SK-N-MC (cell line): ENCODE measurements at regions not wholly inside any gene's neighbourhood (a gene's known extent, or its start where the extent isn't known, plus 50 kb on each side); places are given as distances from the start of the nearest gene placed in this dataset.

ENCODE experiments used
- DNase-seq: peaks from one replicate; pipeline ENCODE4 v3.0.0-alpha.2; 2011; ENCODE audit warnings: low read depth, low spot score
- H3K27ac ChIP-seq: fragments of 200-600 bp; sonication (generic); 2 replicates; pipeline ENCODE4 v1.5.1; 2016; ENCODE audit warnings: mixed run types
- H3K36me3 ChIP-seq: fragments of 200-600 bp; sonication (generic); 2 replicates; pipeline ENCODE4 v1.6.1; 2017; ENCODE audit warnings: antibody characterized with exemption, low read length, mixed read lengths; ENCODE audit not compliant: insufficient read depth
- H3K4me3 ChIP-seq: fragments of 200-600 bp; sonication (generic); 2 replicates; pipeline ENCODE4 v1.5.1; 2016
- H3K9ac ChIP-seq: fragments of 200-600 bp; sonication (generic); 2 replicates; pipeline ENCODE4 v1.8.0; 2017; ENCODE audit warnings: mixed run types, mixed read lengths; ENCODE audit not compliant: insufficient read length
- H3K9me3 ChIP-seq: fragments of 200-600 bp; sonication (generic); 2 replicates; pipeline ENCODE4 v1.6.1; 2017; ENCODE audit warnings: low read depth, mild to moderate bottlenecking, antibody characterized with exemption, low read length, moderate library complexity, mixed read lengths
- EZH2 ChIP-seq: fragments of 200-600 bp; sonication (generic); IDR thresholded peaks from one replicate; pipeline ENCODE4 v1.6.1; 2017; ENCODE audit warnings: antibody characterized with exemption
- FOXP2 ChIP-seq: optimal IDR thresholded peaks from 2 replicates; pipeline ENCODE3; 2011; ENCODE audit warnings: mild to moderate bottlenecking, moderate library complexity; ENCODE audit not compliant: insufficient read depth; ENCODE audit errors: extremely low read length, control extremely low read depth
- POLR2AphosphoS5 ChIP-seq: IDR thresholded peaks from 2 replicates; pipeline ENCODE4 v1.6.1; 2012; ENCODE audit warnings: mild to moderate bottlenecking, low read depth, low read length, borderline replicate concordance

- no peak for TF ChIP-seq FOXP2
- no peak for TF ChIP-seq POLR2AphosphoS5
- no peak for TF ChIP-seq EZH2
- no peaks in the 10 kb centered on the region for H3K36me3 ChIP-seq
- no peak overlapping the region for H3K9ac ChIP-seq
- DNase-seq, result no peak
- no peaks in the 10 kb centered on the region for H3K9me3 ChIP-seq
- no peak overlapping the region for H3K27ac ChIP-seq
- no peak overlapping the region for H3K4me3 ChIP-seq
Measured at GRCh38 chr5:37940931-37941623, 101.2 kb upstream of the GDNF start.

GRCh38 chr5:37938861-37939260, 99.0 kb upstream of the GDNF start:
- H3K27ac ChIP-seq, result no peak overlapping the region
- DNase-seq, result no peak
- H3K4me3 ChIP-seq, result no peak overlapping the region
- no peaks in the 10 kb centered on the region for H3K36me3 ChIP-seq
- no peaks in the 10 kb centered on the region for H3K9me3 ChIP-seq
- no peak overlapping the region for H3K9ac ChIP-seq
- TF ChIP-seq POLR2AphosphoS5 (no peak), EZH2 (no peak), FOXP2 (no peak)

GRCh38 chr5:37938076-37938852, 98.4 kb upstream of the GDNF start:
- H3K4me3 ChIP-seq, result no peak overlapping the region
- H3K27ac ChIP-seq, result no peak overlapping the region
- no peak for DNase-seq
- no peak for TF ChIP-seq FOXP2
- no peak for TF ChIP-seq POLR2AphosphoS5
- no peak for TF ChIP-seq EZH2
- no peaks in the 10 kb centered on the region for H3K36me3 ChIP-seq
- H3K9ac ChIP-seq, result no peak overlapping the region
- no peaks in the 10 kb centered on the region for H3K9me3 ChIP-seq

- TF ChIP-seq FOXP2, result no peak
- TF ChIP-seq EZH2, result no peak
- no peak for TF ChIP-seq POLR2AphosphoS5
- no peak overlapping the region for H3K4me3 ChIP-seq
Measured at GRCh38 chr5:37936091-37936490, 96.2 kb upstream of the GDNF start.

GRCh38 chr5:37933576-37933975, 93.7 kb upstream of the GDNF start:
- no peaks in the 10 kb centered on the region for H3K36me3 ChIP-seq
- no peak overlapping the region for H3K4me3 ChIP-seq
- no peak overlapping the region for H3K9ac ChIP-seq
- H3K27ac ChIP-seq, result no peak overlapping the region
- TF ChIP-seq EZH2 (no peak), FOXP2 (no peak), POLR2AphosphoS5 (no peak)
- DNase-seq, result no peak
- no peaks in the 10 kb centered on the region for H3K9me3 ChIP-seq

More at GRCh38 chr5:37936091-37936490, 96.2 kb upstream of the GDNF start:
- no peak overlapping the region for H3K27ac ChIP-seq
- no peaks in the 10 kb centered on the region for H3K9me3 ChIP-seq
- no peaks in the 10 kb centered on the region for H3K36me3 ChIP-seq
- H3K9ac ChIP-seq, result no peak overlapping the region
- DNase-seq, result no peak

GRCh38 chr5:37932450-37932849, 92.6 kb upstream of the GDNF start:
- Histone ChIP-seq H3K36me3 (no peaks in the 10 kb centered on the region), H3K4me3 (no peak overlapping the region), H3K9me3 (no peaks in the 10 kb centered on the region), H3K9ac (no peak overlapping the region), H3K27ac (no peak overlapping the region)
- TF ChIP-seq EZH2, result no peak
- no peak for TF ChIP-seq POLR2AphosphoS5
- TF ChIP-seq FOXP2, result no peak
- DNase-seq, result no peak

- TF ChIP-seq FOXP2 (no peak), POLR2AphosphoS5 (no peak), EZH2 (no peak)
- no peak overlapping the region for H3K27ac ChIP-seq
- no peaks in the 10 kb centered on the region for H3K36me3 ChIP-seq
Measured at GRCh38 chr5:37931541-37931940, 91.7 kb upstream of the GDNF start.

GRCh38 chr5:37930350-37930749, 90.5 kb upstream of the GDNF start:
- Histone ChIP-seq H3K27ac (no peak overlapping the region), H3K9me3 (no peaks in the 10 kb centered on the region), H3K4me3 (no peak overlapping the region), H3K9ac (no peak overlapping the region), H3K36me3 (no peaks in the 10 kb centered on the region)
- TF ChIP-seq EZH2 (no peak), FOXP2 (no peak), POLR2AphosphoS5 (no peak)
- DNase-seq, result no peak

More at GRCh38 chr5:37931541-37931940, 91.7 kb upstream of the GDNF start:
- H3K4me3 ChIP-seq, result no peak overlapping the region
- no peaks in the 10 kb centered on the region for H3K9me3 ChIP-seq
- no peak for DNase-seq
- H3K9ac ChIP-seq, result no peak overlapping the region
